GM13977 (cell line): ENCODE measurements at regions not wholly inside any gene's neighbourhood (a gene's known extent, or its start where the extent isn't known, plus 50 kb on each side); places are given as distances from the start of the nearest gene placed in this dataset.

Experiments
- DNase-seq: peaks from one replicate; pipeline ENCODE4 v3.0.0; 2012; ENCODE audit warnings: low spot score
- in situ Hi-C: fragments of 300-500 bp; cut with MboI; formaldehyde crosslinking; loops from one replicate; pipeline ENCODE4 v1.12.0; 2022; ENCODE audit warnings: low sequenced_read_pairs, low pct_unique_long_range_greater_than_20kb, mixed read lengths, inconsistent platforms; ENCODE audit not compliant: unreplicated experiment
- TF ChIP-seq, protein P1 (sequence below): IDR thresholded peaks from 2 replicates; pipeline ENCODE4 v1.5.1; 2012; ENCODE audit warnings: mild to moderate bottlenecking, control low read depth; ENCODE audit not compliant: insufficient read depth; ENCODE audit errors: extremely low read depth, missing control alignments

GRCh38 chr2:16137080-16137755 is 196.9 kb downstream of the MYCN start:
- in situ Hi-C loops: no loop called here
- no peak for DNase-seq
- TF ChIP-seq, protein P1, sequence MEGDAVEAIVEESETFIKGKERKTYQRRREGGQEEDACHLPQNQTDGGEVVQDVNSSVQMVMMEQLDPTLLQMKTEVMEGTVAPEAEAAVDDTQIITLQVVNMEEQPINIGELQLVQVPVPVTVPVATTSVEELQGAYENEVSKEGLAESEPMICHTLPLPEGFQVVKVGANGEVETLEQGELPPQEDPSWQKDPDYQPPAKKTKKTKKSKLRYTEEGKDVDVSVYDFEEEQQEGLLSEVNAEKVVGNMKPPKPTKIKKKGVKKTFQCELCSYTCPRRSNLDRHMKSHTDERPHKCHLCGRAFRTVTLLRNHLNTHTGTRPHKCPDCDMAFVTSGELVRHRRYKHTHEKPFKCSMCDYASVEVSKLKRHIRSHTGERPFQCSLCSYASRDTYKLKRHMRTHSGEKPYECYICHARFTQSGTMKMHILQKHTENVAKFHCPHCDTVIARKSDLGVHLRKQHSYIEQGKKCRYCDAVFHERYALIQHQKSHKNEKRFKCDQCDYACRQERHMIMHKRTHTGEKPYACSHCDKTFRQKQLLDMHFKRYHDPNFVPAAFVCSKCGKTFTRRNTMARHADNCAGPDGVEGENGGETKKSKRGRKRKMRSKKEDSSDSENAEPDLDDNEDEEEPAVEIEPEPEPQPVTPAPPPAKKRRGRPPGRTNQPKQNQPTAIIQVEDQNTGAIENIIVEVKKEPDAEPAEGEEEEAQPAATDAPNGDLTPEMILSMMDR: no peak

GRCh38 chr2:16136461-16137035 is 196.2 kb downstream of the MYCN start:
- DNase-seq: no peak
- in situ Hi-C loops: no loop called here
- TF ChIP-seq, protein P1: no peak

- TF ChIP-seq, protein P1: no peak
- in situ Hi-C loops: no loop called here
- DNase-seq: no peak
Measured at GRCh38 chr2:16135913-16136310, 195.6 kb downstream of the MYCN start.

DNA sequence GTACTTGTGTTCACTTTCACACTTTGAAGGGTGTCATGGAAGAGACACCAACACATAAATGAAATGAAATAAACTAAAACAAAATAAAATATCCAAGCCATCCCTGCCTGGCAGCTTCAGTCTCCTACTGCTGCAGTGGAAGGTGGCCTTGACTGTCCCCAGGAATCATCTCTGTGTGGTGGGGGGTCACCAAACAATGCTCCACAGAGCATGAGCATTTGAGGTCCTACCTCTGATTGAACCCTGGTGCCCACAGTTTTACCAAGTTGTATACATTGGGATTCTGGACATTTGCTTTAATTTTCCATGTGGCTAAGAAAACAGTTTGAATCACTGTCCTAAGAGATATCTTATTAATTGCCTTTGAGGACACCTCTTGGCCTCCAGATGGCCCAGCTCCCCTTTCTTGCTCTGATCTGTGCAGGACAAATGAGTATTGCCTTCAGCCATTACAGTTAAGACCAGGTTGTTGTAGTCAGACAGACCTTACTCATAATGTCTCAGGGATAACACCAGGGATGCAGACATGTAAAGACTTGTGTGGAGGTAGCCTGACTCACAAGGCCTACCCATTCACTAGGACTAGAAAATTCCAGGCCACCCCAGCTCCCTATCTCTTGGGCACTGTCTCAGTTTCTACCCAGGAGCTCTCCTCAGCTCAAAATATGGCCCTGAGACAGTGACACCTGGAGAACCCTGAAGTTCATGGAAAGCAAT is 195.0 kb downstream of the MYCN start:
- DNase-seq: no peak
- TF ChIP-seq, protein P1: no peak
- in situ Hi-C loops: no loop called here

DNA sequence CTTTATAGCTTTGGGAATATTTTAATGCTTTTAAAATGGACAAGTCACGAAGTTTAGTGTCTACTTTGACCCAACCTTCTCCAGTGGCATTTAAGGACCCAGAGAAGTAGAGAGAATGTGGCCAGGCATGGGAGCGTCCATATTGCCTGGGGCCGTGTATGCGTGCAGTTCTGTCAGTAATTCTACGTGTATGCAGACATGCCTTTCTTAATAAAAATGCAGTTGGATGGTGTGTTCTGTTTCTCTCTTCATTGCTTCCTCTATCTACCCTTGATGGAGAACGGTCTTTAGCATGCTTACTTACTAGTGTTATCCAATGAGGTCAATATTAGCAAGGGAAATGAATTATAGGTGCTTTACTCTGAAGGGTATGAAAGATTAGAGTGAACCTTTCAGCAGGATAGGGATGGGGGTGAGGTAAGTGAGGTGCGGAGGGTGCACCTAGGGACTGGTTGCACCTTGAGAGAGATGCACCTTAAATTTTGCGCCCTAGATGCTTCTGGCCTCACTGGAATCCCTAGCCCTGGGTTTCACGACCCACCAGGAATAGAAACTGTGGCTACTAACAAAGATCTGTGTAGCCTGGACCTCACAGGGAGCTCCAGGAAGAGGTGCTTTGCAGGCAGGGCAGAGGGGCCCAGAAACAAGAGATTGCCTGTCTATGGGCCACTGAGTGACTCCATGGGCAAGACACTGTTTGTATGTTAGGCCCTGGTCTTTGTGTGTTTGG is 194.3 kb downstream of the MYCN start:
- no peak for DNase-seq
- TF ChIP-seq, protein P1: no peak
- in situ Hi-C loops: no loop called here

- TF ChIP-seq, protein P1: no peak
- in situ Hi-C loops: no loop called here
- DNase-seq: no peak
Measured at GRCh38 chr2:16130906-16131400, 190.6 kb downstream of the MYCN start.
